GM21390 (cell line): ENCODE measurements at regions not wholly inside any gene's neighbourhood (a gene's known extent, or its start where the extent isn't known, plus 50 kb on each side); places are given as distances from the start of the nearest gene placed in this dataset.

Experiments used
- ATAC-seq: cut with Tn5 transposase; IDR thresholded peaks from one replicate; pipeline ENCODE4 v1.9.1; 2021; ENCODE audit not compliant: unreplicated experiment

GRCh38 chr7:12783421-12784095 is 96.1 kb downstream of the ARL4A start:
- ATAC-seq = no peak

- ATAC-seq = no peak
Observed at GRCh38 chr7:12785473-12785872, 98.0 kb downstream of the ARL4A start.

GRCh38 chr7:12786494-12786893 is 99.1 kb downstream of the ARL4A start:
- ATAC-seq = no peak

- no peak for ATAC-seq
Observed at GRCh38 chr7:12788171-12788570, 100.7 kb downstream of the ARL4A start.

GRCh38 chr7:12788591-12788990 is 101.2 kb downstream of the ARL4A start:
- no peak for ATAC-seq

DNA sequence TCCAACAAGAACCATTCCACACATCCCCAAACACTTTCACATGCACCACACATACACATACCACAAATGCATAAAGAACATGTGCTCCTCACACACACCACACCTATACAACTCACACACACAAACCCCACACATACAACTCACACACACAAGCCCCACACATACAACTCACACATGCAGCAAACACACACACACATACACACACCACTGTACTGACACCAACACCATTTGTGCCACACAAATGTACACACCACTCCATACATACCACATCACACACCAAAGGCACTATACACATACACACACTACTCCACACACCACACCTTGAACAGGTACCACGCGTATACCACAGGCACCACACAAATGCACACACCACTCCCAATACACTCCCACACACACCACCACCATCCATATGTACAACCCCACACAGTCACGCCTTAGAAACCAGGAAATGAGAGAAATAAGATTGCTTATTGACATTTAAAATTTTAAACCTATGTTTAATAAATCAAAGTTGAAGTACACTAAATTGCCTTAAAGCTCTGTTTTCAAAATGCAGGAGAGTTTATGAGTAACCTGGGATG is 107.4 kb downstream of the ARL4A start:
- ATAC-seq = no peak

GRCh38 chr7:12796397-12797127 is 109.1 kb downstream of the ARL4A start:
- ATAC-seq = no peak

- no peak for ATAC-seq
Observed at GRCh38 chr7:12800486-12800885, 113.1 kb downstream of the ARL4A start.

GRCh38 chr7:12801107-12801506 is 113.7 kb downstream of the ARL4A start:
- ATAC-seq = no peak

DNA sequence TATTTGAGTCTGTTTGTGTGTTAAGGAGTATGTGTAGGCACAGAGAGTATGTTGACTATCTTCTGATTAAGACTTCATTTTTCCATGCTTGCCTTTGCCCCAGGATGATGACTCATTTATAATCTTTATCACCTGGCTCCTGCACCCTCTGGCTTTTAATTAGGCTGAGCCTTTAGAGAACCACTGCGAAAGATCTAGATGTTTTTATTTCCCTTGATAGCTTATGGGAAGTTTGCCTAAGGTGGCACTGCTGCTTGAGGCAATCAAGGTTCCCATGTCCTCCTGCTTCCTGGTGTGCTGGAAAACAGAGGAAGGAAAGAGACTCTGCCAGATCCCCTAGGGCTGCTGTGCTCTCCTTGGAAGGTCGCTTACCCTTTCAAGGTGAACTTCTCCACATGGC is 114.6 kb downstream of the ARL4A start:
- no peak for ATAC-seq

GRCh38 chr7:12803542-12803941 is 116.1 kb downstream of the ARL4A start:
- no peak for ATAC-seq

DNA sequence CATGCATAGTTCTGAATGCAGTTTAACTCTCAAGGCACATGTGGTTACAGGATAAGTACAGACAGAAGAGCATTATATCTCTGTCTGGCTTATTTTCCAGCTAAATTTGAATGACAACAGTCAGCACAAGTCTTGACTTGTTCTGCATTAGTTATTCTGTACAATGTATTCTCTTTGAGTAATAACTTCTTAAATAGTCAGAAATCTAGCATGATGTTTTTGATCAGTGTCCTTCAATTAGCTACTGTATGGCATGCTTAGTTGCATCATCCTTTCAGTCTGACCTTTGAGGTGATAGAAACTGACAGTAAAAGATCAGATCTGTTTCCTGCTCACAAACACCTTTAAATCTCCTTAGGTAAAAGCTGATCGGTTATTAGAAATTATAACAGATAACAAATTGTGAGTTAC is 118.1 kb downstream of the ARL4A start:
- no peak for ATAC-seq

- no peak for ATAC-seq
Observed at GRCh38 chr7:12805957-12806356, 118.5 kb downstream of the ARL4A start.

DNA sequence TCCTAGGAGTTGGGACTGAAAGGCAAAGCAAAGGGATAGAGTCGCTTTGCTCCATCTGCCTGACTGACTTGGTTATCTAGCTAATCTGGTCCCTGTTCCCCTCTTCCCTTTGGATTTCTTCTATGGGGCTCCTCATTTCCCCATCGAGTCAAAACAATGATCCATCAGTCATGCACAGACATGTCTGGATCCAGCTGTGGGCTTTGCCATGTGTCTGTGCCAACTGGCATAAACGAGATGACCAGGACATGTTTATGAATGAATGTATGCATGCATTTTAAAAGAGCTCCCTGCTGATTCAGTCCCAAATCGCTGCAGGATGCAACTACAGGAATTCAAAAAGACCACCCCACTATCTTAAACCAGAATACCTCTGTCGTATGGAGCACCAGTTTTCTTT is 122.0 kb downstream of the ARL4A start:
- no peak for ATAC-seq

DNA sequence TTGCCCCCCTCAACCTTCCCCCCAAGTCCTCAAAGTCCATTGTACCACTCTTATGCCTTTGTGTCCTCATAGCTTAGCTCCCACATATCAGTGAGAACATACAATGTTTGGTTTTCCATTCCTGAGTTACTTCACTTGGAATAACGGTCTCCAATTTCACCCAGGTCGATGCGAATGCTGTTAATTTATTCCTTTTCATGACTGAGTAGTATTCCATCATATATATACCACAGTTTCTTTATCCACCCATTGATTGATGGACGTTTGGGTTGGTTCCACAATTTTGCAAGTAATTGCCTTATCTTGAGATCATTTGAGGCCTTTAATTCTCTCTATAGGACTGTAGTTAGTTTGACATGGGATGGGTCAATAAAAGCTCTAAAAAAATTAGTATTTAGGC is 124.7 kb downstream of the ARL4A start:
- no peak for ATAC-seq

- ATAC-seq = no peak
Observed at GRCh38 chr7:12814107-12814506, 126.7 kb downstream of the ARL4A start.

DNA sequence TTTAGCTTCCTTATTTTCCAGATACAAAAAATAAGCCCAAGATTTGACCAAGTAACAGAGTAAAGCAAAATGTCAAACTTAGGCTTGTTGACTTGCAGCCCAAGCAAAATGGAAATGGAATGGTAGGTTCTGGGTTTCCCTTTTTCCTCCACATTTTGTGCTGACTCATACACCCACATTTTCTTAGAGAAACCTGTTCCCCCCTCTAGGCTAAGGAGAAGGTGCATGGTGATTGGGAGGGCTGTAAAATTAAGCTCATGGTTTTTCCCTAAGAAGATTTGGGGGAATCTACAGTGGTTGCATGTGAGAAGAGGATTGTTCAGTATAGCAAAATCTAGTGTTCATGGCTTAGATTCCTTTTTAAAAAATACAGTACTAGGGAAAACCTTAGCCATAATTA is 127.4 kb downstream of the ARL4A start:
- no peak for ATAC-seq

DNA sequence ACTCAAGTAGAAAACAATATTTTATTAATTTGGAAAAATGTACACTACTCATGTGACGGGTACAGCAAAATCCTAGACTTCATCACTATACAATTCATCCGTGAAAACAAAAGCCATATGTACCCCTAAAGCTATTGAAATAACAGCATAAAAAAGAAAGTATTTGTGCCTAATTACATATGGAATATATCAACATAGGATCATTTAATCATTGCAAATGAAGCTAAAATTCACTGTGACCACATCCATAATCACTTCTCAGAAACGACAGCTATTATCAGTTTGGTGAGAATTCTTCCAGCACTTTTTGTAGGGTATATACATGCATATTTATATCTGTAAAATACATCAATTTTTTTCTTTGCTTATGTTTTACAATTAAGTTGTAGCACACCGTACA is 128.0 kb downstream of the ARL4A start:
- ATAC-seq = no peak

- ATAC-seq = no peak
Observed at GRCh38 chr7:12815871-12816270, 128.4 kb downstream of the ARL4A start.

GRCh38 chr7:12820777-12821176 is 133.3 kb downstream of the ARL4A start:
- no peak for ATAC-seq

DNA sequence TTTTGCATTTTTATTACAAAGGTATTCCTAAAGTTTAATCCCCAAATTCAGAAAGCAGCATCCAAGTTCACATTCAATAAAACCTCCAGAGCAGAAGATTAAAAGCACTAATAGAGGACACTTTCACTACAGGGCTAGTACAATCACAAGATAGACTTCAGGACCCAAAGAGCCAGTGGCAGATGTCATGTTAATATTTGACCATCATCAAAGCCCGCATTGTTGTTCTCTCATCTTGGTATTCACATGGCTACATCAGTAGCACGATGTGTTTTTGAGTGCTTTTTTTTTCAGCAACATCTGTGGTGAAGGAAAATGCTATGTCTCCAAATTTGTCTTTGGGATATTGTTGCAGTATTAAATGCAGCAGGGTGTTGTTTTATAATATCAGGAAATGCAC is 134.3 kb downstream of the ARL4A start:
- no peak for ATAC-seq

DNA sequence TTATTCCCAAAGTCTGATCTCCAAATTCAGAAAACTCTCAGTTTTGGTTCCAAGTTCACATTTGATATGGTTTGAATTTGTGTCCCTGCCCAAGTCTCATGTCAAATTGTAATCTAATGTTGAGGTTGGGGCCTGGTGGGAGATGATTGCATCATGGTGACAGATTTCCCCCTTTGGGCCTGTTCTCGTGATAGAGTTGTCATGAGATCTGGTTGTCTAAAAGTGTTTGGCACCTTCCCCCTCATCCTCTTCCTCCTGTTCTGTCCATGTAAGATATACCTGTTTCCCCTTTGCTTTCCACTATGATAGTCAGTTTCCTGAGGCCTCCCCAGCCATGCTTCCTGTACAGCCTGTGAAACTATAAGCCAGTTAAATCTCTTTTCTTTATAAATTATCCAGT is 138.6 kb downstream of the ARL4A start:
- ATAC-seq = no peak
